ENCODE measurements at regions not wholly inside any gene's neighbourhood (a gene's known extent, or its start where the extent isn't known, plus 50 kb on each side); places are given as distances from the start of the nearest gene placed in this dataset.

DNA sequence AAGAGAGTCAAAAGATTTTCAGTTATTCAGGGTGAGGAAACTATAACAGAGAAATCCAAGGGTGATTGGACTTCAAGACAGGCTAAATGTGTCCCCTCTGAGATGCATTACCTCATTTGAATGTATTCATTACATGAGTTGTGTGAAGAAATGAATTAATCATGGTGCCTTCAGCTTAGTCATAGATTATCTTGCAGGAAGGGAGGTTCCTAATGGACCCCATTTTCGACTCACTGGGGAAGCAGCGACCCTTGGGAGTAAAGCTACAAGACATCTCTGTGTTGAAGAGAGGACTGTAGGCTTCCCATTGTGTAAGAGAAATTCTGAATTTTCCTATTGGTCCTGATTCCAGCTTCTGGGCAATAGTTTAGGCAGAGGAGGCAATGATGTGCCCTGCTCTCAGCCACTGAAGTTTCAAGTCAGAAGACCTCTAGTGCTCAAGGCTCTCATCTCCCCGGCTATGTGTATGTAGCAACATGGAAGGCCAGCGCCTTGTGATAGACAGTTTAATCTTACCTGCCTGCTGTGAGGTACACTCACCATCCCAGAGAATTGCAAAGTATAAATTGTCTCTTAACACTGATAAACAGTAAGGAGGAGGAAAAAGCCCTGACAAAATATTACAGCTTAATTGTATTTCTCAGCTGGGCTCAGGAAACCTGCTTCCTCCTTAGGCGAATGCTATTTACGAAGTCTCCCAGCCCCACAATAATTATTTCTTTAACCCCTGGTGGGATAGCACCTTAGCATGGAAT lies 133.8 kb downstream of the PDCD6IP start:
- Histone ChIP-seq H3K4me3 (no peak overlapping the region), H3K27ac (no peak overlapping the region)
- TF ChIP-seq, protein P1, sequence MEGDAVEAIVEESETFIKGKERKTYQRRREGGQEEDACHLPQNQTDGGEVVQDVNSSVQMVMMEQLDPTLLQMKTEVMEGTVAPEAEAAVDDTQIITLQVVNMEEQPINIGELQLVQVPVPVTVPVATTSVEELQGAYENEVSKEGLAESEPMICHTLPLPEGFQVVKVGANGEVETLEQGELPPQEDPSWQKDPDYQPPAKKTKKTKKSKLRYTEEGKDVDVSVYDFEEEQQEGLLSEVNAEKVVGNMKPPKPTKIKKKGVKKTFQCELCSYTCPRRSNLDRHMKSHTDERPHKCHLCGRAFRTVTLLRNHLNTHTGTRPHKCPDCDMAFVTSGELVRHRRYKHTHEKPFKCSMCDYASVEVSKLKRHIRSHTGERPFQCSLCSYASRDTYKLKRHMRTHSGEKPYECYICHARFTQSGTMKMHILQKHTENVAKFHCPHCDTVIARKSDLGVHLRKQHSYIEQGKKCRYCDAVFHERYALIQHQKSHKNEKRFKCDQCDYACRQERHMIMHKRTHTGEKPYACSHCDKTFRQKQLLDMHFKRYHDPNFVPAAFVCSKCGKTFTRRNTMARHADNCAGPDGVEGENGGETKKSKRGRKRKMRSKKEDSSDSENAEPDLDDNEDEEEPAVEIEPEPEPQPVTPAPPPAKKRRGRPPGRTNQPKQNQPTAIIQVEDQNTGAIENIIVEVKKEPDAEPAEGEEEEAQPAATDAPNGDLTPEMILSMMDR (IDR thresholded peaks at IDR 0.05) = no peak
- DNase-seq (ENCODE audit: low spot score) = no peak

DNA sequence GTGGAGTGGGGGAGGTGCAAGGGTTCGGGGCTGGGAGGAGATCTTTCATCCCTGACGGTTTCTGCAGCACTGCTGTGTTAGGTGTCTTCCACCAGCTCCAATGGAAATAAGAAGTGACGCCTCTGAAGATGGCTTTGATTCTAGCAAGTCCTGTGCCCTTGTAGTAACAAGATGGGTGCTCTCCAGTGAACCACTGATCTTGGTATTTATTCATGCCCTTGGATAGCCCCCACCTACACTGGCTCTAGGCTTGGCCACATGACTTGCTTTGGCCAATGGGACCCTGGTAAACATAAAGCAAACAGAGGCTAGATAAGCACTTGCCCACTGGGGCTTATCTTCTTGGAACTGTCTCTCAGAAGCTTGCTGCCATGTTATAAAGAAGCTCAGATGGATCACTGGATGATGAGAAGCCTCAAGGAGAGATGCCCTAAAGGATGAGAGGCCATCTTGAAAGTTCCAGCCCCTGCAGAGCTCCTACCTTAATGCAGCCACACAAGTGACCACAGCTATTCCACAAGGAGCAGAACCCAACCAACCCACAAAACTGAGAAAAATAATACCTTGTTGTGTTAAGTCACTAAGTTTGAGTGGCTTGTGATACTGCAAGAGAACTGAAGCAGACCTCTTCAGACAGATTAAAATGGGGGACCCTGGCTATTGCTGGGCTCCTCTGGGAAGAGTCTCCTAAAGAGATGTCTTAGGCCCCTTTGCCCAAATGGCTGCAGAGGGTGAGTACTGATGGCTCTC lies 137.9 kb downstream of the PDCD6IP start:
- Histone ChIP-seq H3K27ac (no peak overlapping the region), H3K4me3 (no peak overlapping the region)
- TF ChIP-seq, protein P1 (IDR thresholded peaks at IDR 0.05) = no peak
- DNase-seq (ENCODE audit: low spot score) = no peak

DNA sequence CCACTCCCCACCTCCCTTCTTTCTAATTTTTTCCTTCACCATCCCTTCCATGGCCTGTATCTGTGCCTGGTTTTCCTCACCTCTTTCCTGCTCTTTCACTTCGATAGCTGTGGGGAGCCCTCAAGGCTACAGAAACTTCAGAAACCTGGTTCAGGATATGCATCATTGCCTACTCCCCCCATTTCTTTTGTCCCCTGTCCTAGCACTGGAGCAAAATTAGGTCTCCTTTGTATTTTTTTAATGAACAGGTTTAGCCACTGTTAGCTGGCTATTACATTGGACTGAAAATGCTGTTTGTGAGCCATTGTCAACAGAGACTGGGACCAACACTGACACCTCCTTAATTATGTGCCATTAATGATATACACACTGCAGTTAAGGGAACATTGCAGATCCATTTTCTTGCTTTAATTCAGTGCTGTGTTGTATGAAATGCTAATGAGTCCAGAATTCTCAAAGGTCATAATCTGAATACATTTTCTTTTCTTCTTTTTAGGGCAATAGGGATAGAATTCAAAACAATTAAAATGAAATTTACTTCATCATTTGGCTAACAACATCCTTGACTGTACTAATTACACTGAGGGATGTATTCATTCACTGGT lies 138.6 kb downstream of the PDCD6IP start:
- TF ChIP-seq, protein P1 (IDR thresholded peaks at IDR 0.05) = no peak
- no peak overlapping the region for H3K4me3 ChIP-seq

DNA sequence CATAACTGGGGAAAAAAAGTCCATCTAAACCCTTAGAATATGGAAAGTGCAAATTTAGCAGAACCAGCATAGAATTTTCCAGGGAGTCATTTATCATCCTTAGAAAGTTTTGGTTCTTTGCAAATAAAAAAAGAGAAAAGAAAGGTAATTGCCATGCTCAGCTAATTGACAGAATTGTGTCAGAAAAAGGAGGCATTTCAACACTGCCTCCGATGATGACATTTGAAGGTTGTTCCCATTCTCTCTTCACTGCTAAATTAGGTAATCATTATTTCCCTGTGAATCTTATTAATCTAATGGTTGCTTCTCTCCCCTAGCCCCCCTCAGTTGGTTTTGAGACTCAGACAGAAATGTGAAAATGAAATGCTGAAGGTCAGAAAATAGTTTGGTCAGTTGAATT lies 139.2 kb downstream of the PDCD6IP start:
- TF ChIP-seq, protein P1 (IDR thresholded peaks at IDR 0.05) = no peak
- DNase-seq (ENCODE audit: low spot score) = no peak
- no peak overlapping the region for H3K4me3 ChIP-seq
- no peak overlapping the region for H3K27ac ChIP-seq

More for the DNA sequence above, 138.6 kb downstream of the PDCD6IP start:
- no peak overlapping the region for H3K27ac ChIP-seq
- no peak for DNase-seq (ENCODE audit: low spot score)

DNA sequence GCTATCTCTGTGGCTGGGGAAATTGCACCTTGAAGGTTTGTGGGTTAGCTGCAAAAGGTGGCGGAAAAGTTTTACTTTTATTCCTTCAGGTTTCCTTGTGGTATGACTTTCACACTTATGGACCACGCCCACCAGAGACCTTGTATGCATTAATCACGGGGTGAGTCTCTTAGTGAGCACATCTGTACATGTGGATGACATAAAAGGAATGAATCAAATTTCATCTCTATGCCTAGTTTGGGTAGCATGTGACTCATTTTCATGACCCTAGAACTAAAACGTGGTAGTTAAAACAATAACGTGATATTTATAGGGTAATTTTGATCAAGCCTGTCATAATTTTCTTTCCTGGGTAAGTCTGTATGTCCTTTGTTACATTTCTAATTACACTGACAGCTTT lies 141.7 kb downstream of the PDCD6IP start:
- no peak for DNase-seq (ENCODE audit: low spot score)
- TF ChIP-seq, protein P1 (IDR thresholded peaks at IDR 0.05) = no peak
- no peak overlapping the region for H3K27ac ChIP-seq
- no peak overlapping the region for H3K4me3 ChIP-seq

DNA sequence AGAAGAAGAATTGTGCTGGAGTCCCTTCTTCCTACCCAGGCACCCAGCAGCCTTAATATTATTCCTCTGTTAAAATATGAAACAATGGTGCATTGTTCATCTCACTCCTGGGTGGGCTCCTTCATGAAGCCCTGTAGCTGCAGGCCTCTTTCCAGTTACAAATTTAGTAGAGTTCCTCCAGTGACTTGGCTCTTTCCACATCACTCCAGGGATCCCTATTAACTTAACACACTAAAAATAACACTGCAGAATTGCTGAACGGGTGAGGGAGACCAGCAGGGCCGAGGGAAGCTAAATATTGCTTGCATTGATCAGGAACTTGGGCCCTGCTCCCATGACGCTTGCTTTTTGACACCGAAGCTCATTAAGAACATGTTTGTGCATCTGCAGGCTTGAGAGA lies 142.3 kb downstream of the PDCD6IP start:
- H3K27ac ChIP-seq = no peak overlapping the region
- DNase-seq (ENCODE audit: low spot score) = no peak

More for the DNA sequence above, 142.3 kb downstream of the PDCD6IP start:
- TF ChIP-seq, protein P1 (IDR thresholded peaks at IDR 0.05) = no peak
- no peak overlapping the region for H3K4me3 ChIP-seq
